ENCODE measurements at regions not wholly inside any gene's neighbourhood (a gene's known extent, or its start where the extent isn't known, plus 50 kb on each side); places are given as distances from the start of the nearest gene placed in this dataset.
"Not testable (repeated sequence)": the region's sequence is repeated elsewhere in the genome, so short reads cannot be mapped to it uniquely, and the experiment has no call there.

DNA sequence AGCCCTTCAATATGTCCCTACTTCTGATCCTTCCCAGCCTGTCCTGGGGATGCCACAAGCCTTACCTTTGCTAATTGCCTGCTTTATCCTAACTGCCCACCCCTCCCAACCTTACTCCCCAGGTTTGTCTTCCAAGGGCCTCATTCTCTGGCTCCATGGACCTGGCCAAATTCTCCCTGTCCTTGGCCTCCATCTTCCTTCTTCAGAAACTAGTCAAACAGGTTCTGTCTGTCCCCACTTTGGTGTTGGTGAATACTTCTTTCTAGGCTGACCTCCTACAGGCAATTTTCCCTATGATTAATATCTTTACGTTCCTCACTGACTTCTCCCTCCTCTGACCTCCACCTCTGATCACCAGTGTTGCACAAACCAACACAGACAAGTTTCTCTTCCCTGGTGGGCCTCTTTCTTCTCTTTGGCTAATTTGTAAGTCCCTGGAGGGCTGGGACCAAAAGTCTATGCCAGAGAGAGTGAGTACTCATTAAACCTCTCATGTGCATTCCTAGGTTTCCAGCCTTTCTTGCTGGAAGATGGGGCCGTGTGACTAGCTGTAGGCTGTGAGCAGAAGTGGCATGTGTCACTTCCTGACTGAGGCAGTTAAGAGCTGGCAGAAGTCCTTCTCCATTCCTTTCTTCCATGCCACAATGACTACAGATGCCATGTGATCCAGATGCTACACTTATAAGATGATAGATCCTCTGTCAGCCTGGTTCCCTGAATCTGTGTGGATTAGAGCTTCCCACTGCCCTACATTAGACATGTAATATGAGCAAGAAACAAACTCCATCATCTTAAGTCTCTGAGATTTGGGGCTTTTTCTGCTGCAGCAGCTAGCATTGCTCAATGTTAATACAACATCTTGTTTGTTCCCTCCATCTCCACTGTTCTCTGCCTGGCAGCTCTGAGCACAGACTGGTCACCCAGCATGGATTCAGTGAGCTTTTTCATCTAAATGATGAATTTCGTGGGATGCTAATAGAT is 382.7 kb downstream of the RPS24 start:
- DNase-seq (ENCODE audit: low read depth), result peak; percentile 16

DNA sequence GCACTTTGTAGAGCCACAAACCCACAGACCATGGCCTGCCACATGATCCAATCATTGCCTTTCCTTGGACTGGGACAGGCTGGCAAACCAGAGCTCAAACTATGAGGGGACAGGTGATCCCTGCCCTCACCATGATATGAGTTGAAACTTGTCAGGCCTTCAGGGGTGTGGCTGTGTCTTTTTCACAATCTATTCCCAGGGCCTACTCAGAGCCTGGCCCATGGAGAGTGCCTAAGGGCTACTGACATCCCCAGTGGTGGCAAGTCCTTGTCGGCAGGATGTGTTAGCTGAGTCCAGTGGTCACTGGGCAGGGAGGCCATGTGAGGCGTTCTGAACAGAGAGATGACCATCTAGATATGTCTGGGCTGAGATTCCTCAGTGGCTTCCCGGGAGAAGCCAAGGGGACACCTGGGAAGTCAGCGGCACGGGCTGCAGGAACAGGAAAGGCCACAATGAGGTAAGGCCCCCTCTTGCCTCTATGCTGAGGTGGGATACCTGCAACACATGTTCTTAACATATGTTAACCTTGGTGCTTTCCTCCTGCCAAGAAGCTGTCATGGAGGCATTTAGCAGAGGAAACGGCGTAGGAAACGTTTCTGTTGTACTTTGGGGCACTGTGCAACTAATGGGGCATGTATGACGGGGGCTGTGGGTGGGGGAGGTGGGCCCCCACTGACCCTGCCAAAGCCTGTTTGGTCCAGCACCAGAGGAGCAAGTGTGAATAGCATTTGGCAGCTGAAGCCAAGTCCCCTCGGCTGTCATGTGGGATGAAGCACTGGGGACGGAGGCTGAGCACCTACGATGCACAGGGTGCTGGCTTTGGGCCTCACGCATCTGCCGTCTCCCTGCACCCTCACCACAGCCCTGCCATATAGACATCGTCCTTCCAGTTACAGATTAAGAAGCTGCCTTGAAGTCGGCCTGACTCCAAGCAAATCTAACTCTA is 384.0 kb downstream of the RPS24 start:
- DNase-seq (ENCODE audit: low read depth), result no peak

DNA sequence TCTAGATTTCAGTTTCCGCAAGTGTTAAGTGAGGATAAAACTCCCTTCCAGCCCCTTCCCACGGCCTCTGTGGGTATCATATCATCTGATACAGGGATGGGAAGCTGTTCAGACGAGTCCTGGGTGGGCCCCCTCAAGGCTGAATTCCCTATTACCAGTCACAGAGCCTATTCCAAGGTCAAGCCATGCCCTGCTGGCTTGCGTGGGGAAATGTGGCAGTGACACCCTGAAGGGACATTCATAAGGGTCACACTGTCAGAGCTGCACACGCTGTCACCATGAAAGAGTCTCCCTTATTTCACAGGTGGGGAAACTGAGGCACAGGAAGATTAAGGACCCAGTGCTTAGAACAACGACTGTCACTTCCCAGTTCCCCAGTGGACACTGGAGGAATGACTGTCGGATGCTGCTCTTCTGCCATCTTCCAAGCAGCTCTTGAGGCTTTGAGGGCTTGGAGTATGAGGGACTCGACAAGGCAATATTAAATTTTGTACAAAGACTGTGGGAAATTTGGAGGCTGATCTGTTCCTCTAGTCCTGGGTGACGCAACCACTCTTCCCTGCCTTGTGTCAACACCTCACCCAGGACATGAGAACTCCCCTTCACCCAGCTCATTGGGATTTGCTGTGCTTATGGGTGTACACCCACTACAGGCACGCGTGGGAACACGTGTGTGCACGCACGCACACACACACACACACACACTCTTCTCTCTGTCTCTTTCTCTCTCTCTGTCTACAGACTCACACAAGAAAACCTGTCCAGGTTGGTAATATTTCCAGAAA is 386.0 kb downstream of the RPS24 start:
- DNase-seq (ENCODE audit: low read depth), result no peak

- DNase-seq (ENCODE audit: low read depth), result no peak
Observed at GRCh38 chr10:78420946-78421735, 387.5 kb downstream of the RPS24 start.

DNA sequence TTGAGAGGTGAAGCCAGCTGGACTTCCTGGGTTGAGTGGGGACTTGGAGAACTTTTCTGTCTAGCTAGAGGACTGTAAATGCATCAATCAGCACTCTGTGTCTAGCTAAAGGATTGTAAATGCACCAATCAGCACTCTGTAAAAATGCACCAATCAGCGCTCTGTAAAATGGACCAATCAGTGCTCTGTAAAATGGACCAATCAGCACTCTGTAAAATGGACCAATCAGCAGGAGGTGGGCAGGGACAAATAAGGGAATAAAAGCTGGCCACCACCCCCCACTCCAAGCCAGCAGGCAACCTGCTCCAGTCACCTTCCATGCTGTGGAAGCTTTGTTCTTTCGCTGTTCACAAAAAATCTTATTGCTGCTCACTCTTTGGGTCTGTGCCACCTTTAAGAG is 390.4 kb downstream of the RPS24 start:
- DNase-seq (ENCODE audit: low read depth), result not testable (repeated sequence)

- DNase-seq (ENCODE audit: low read depth), result no peak
Observed at GRCh38 chr10:78424723-78425122, 391.1 kb downstream of the RPS24 start.

DNA sequence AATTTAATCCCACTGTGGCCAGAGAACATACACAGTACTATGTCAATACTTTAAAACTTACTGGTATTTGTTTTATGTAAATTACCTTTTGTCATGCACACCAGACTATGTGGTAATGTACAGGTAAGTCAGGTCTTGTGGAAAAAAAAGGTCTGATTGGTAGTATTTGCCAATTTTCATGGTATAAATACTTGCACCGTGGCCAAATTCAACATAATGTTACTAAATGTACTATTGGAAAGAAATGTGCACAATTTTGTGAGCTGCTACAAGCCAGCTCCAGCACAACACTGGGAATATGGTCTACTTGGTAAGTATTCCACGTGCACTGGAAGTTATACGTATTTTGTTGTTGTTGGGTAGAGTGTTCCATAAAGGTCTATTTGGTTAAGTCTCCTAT is 392.5 kb downstream of the RPS24 start:
- DNase-seq (ENCODE audit: low read depth), result no peak

DNA sequence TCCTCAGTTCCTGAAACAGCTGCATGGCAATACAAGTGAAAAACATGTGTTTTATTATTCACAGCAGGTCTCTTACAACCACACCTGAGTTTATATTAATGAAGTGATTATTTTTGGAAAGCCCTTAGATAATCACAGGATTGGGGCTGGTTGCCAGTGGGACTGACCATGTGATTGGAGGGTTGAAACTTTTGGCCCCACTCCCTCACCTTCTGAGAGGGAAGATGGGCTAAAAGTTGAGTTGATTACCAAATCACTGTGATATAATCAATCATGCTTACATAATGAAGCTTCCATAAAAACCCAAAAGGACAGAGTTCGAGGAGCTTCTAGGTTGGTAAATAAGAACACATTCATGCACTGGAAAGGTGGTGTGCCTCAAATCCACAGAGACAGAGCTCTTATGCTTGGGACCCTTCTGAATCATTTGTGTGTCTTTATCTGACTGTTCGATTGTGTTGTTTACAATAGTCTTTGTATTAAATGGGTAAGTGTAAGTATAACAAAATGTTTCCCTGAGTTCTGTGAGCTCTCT is 393.9 kb downstream of the RPS24 start:
- no peak for DNase-seq (ENCODE audit: low read depth)

DNA sequence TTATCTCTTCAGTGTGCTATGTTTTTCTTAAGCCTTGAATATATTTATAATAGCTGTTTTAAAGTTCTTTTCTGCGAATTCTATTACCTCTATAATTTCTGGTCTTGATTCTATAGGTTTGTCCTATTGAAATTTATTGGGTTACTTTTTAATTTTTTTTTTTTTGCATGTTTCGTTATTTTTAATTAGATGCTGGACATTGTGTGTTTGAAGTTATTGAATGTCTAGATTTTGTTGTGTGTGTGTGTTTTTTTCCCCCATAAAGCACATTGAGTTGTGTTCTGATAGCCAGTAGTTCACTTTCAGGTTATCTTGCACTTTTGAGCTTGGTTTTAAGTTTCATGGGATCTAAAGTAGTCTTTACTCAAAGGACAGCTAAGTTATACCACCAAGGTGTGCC is 394.9 kb downstream of the RPS24 start:
- no peak for DNase-seq (ENCODE audit: low read depth)

DNA sequence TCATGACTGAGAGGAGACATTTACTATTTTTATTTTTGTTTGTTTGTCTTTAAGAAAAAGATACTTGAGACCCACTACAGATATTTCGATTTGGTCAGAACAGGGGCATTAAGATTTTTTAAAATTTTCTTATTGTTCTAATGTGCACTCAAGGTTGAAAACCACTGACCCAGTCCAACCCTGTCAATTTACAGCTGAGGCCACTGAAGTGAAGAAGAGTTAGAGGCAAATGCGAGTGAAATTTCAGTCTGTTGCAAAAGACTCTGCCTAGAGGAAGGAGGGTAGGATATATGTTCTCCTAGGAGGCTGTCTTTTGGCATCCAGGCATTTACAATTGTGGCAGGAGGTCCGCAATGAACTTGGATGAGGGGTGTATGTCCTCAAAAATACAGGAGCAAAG is 396.3 kb downstream of the RPS24 start:
- no peak for DNase-seq (ENCODE audit: low read depth)

DNA sequence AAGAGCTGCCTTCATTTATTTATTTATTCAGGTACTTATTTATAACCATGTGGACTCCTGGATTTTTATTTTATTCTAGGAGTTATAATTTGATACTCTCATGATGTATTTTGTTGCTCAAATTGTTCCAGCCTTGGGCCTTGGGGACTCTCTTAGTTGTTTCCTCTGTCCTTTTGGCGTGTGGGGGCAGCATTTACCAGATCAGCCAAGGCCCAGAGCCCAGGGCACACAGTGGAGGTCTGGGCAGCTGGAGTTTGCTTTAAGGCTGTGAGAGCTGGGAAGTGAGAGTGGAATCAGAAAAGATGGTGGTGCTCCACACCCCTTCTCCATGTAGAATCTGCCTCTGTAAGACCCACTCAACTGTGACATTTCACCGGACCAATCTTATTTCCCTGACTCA is 398.9 kb downstream of the RPS24 start:
- peak; percentile 24 for DNase-seq (ENCODE audit: low read depth)

DNA sequence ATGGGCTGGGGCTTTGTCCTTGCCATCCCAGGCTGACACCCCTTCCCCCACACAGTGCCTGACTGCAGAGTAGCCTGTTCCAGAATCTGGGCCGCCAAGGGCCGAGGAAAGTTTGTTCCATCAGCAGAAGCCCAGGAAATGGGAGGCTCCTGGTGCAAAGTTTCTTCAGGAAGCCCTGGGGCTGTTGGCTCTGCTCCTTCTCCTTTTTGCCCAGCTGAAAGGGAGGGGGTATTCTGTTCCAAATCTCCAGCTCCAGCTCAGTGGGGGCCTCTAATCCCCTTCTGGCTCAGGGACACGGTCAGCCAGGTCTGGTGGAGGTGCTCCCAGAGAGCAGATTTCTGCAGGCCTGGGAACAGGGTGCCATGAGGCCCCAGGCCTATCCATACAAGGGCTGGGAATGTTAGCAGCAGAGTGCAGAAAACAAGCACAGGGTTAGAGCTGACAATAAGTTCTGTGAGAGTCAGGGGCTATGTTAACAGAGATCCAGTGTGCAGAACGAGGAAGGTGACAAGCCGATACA is 399.5 kb downstream of the RPS24 start:
- DNase-seq (ENCODE audit: low read depth), result no peak

DNA sequence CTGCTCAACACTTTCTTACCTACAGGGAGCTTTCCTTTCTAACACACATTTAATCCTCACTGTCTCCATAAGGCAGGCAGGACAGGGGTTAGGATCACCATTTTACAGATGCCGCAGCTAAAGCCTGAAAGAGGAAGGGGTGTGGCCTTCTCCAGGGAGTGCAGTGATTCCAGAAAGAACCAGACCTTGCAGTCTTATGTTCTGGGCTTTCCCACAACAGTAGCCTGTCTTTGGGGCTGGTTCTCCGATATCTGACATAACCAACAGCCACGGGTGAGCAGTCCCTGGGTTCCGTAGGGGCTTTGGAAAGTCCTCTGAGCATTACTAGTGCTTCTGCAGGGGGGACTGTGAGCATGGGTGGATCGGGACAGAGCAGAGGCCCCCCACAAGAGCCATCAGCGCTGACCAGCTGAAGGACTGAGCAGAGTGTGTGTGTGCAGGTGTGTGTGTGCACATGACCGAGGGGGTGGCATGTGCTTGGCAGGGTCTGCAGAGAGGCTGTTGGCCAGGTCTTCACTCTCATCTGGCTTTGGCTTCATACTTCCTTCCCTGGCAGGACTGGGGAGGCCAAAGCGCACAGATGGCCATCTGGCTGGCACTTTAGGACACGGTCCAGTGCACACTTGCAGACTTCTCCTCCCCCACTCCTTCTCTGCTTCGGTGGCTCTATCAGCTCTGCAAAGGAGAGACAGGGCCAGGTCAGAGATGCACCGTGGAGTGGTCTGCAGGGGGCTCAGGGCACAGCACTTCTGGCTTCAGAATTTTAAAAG is 400.3 kb downstream of the RPS24 start:
- no peak for DNase-seq (ENCODE audit: low read depth)

DNA sequence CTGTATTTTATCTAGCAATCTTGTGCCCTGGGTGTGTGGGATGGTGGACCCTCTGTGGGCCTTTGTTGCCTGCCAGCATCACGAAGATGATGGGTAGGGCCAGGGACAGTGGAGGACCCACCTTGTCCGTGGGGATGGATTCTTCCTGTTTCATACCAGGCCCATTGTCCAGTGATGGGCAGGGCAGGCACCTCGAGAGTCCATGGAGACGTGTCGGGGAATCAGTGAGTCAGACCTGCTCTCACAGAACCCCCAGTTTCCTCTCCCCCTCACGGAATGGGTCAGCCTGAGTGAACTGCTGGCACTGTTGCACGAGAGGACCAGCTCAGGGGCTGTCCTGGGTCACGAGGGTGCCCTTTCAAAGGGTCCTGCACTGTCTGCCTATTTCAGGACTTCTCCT is 401.2 kb downstream of the RPS24 start:
- DNase-seq (ENCODE audit: low read depth), result no peak

GRCh38 chr10:78435484-78436221 is 402.0 kb downstream of the RPS24 start:
- DNase-seq (ENCODE audit: low read depth), result no peak

GRCh38 chr10:78436222-78436573 is 402.5 kb downstream of the RPS24 start:
- DNase-seq (ENCODE audit: low read depth), result no peak

DNA sequence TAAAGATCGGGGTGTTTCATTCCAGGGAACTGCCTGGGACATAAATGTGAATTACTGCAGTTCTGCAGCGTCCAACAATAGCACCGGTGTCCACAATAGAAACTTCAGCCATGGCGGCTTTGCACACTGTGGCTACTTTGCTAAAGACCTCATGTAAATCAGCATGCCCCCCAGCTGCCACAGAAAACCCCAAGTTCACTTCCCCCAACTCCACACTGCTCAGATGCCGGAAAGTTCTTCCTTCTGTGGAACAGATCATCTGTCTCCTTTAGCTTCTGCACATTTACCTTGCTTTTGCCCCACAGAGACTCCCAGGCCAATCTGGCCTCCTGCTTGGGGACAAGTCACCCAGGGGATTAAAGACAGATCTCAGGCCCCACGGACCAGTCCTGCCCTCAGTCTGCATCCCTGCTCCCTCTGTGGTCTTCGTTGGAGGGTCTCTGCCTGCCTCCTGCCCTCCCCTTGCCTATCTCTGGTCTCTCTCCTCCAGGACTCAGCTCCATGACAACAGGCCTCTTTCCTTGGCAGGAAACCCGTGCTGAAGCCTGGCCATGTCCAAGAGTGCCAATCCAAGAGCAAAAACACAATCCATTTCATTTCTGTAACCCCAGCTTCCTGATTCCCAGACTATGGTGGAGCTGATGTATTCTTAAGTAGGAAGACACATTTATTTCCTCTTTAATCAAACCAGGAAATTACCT is 403.2 kb downstream of the RPS24 start:
- DNase-seq (ENCODE audit: low read depth), result no peak

GRCh38 chr10:78437407-78437768 is 403.7 kb downstream of the RPS24 start:
- DNase-seq (ENCODE audit: low read depth), result no peak

All from fibroblast of gingiva (primary cell).